ENCODE measurements at regions not wholly inside any gene's neighbourhood (a gene's known extent, or its start where the extent isn't known, plus 50 kb on each side); places are given as distances from the start of the nearest gene placed in this dataset.

DNA sequence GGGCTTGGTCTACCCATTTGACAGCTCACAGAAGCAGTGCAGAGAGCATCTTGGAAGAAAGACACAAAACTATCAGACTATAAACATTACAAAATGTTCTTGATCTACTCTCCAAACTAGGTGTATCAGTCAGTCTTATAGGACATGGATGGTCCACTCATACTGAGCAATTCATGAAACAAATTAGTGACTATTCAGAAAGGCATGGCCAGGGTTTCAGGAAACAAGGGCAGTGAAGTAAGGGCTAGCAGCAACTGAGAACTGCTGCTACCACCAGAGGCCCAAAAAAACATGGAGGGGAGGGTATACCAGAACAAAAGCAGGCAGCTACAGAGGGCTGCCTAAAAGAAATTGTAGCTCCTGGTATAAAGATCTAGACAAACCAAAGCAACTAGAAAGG is 287.0 kb downstream of the PIK3R1 start:
- TF ChIP-seq POLR2A (IDR thresholded peaks at IDR 0.05) (no peak), CTCF (IDR thresholded peaks at IDR 0.05) (no peak)

All from lower leg skin (tissue), 3 donors.